HCT116 (cell line): ENCODE measurements at regions not wholly inside any gene's neighbourhood (a gene's known extent, or its start where the extent isn't known, plus 50 kb on each side); places are given as distances from the start of the nearest gene placed in this dataset.

Experiments
- ATAC-seq: fragments of 200-7000 bp; cut with Tn5 transposase; 2 replicates; pipeline ENCODE4 v1.9.1; 2020; ENCODE audit warnings: mild to moderate bottlenecking, moderate library complexity
- BruUV-seq: library from RNA; stranded (reverse); fragments of 400-500 nt; replicated peaks from 2 replicates; lab custom pipeline; 2021; lab: Mats Ljungman, UMichigan
- CTCF ChIA-PET: fragments of 300-600 bp; sonication (Branson Sonifier 250); formaldehyde crosslinking; loops from one replicate; lab custom pipeline; 2021; ENCODE audit warnings: antibody characterized with exemption; lab: Charles Lee
- POLR2A ChIA-PET: fragments of 300-600, 350-600 bp; sonication (Branson Sonifier 250); formaldehyde crosslinking; loops from one replicate; lab custom pipeline; 2021; ENCODE audit warnings: antibody characterized with exemption; lab: Charles Lee
- RAD21 ChIA-PET, 2 experiments: fragments of 300-600 bp; sonication (Branson Sonifier 250); formaldehyde crosslinking; loops; one replicate each; lab custom pipeline; 2023; ENCODE audit warnings: low total read pairs in 2 of 2; ENCODE audit not compliant: uncharacterized antibody in 2 of 2, unreplicated experiment in 2 of 2, low non-redundant PET in 1 of 2; lab: Charles Lee
- DNase-seq: peaks from one replicate; pipeline ENCODE4 v3.0.0-alpha.2; 2010; ENCODE audit warnings: low read depth, low spot score
- H2AFZ ChIP-seq: fragments of 200-600 bp; shearing (Covaris generic), sonication (generic); 2 replicates; pipeline ENCODE4 v1.6.1; 2017; ENCODE audit warnings: low read depth, mixed run types, mixed read lengths, antibody characterized with exemption, low read length; ENCODE audit not compliant: poor library complexity, severe bottlenecking
- H3K27ac ChIP-seq: 2 replicates; pipeline ENCODE4 v1.5.1; 2012; ENCODE audit warnings: low read depth, low read length
- H3K27me3 ChIP-seq: fragments of 200-600 bp; sonication (generic); 2 replicates; pipeline ENCODE4 v1.6.1; 2016; ENCODE audit warnings: mixed run types, low read length, mixed read lengths; ENCODE audit not compliant: insufficient read depth
- H3K36me3 ChIP-seq, 2 experiments: fragments of 200-500 bp in 1 of 2; fragments of 200-600 bp in 1 of 2; sonication (Bioruptor generic) in 1 of 2; sonication (generic) in 1 of 2; 2 replicates each; pipeline versions ENCODE4 v1.5.1 to v1.6.1; 2014 to 2016; ENCODE audit warnings: low read length in 2 of 2, inconsistent platforms in 1 of 2, mixed read lengths in 1 of 2, mixed run types in 1 of 2; ENCODE audit not compliant: insufficient read depth in 2 of 2, control insufficient read depth in 1 of 2
- H3K4me1 ChIP-seq, 2 experiments: fragments of 200-600 bp in 1 of 2; sonication (generic) in 1 of 2; 2 replicates each; pipeline versions ENCODE4 v1.5.1 to v1.6.1; 2012 to 2017; ENCODE audit warnings: low read length in 2 of 2, inconsistent platforms in 1 of 2, mild to moderate bottlenecking in 1 of 2, mixed read lengths in 1 of 2, mixed run types in 1 of 2, moderate library complexity in 1 of 2; ENCODE audit not compliant: insufficient read depth in 2 of 2, control insufficient read depth in 1 of 2
- H3K4me2 ChIP-seq: fragments of 200-600 bp; sonication (generic); 2 replicates; pipeline ENCODE4 v1.6.1; 2017; ENCODE audit warnings: mixed run types, low read length, mixed read lengths
- H3K4me3 ChIP-seq, 2 experiments: fragments of 200-600 bp in 1 of 2; sonication (generic) in 1 of 2; replicated peaks in 1 of 2; 2 replicates each; pipeline ENCODE4 v1.5.1; 2011 to 2016; ENCODE audit warnings: low read length in 2 of 2, control low read depth in 1 of 2, low read depth in 1 of 2, mild to moderate bottlenecking in 1 of 2, mixed read lengths in 1 of 2, mixed run types in 1 of 2
- H3K79me2 ChIP-seq: fragments of 200-600 bp; sonication (generic); 2 replicates; pipeline ENCODE4 v1.6.1; 2017; ENCODE audit warnings: mild to moderate bottlenecking, mixed run types, low read length, moderate library complexity, mixed read lengths; ENCODE audit not compliant: insufficient read depth
- H3K9ac ChIP-seq: fragments of 200-600 bp; sonication (generic); 2 replicates; pipeline ENCODE4 v1.6.1; 2016; ENCODE audit warnings: low read length, mixed read lengths
- H3K9me2 ChIP-seq: fragments of 200-600 bp; sonication (generic), shearing (Covaris generic); 2 replicates; pipeline ENCODE4 v1.6.1; 2017; ENCODE audit warnings: mixed run types, mild to moderate bottlenecking, moderate library complexity; ENCODE audit not compliant: insufficient read depth
- H3K9me3 ChIP-seq, 2 experiments: fragments of 200-500 bp in 1 of 2; fragments of 200-600 bp in 1 of 2; sonication (Bioruptor generic) in 1 of 2; sonication (generic) in 1 of 2; 2 replicates each; pipeline ENCODE4 v1.6.1; 2014 to 2017; ENCODE audit warnings: low read length in 2 of 2, mixed read lengths in 2 of 2, inconsistent platforms in 1 of 2, low read depth in 1 of 2, mild to moderate bottlenecking in 1 of 2, mixed run types in 1 of 2, moderate library complexity in 1 of 2; ENCODE audit not compliant: control insufficient read depth in 1 of 2, insufficient read depth in 1 of 2
- H4K20me1 ChIP-seq: fragments of 200-600 bp; sonication (generic), shearing (Covaris generic); 2 replicates; pipeline ENCODE4 v1.6.1; 2017; ENCODE audit warnings: mixed run types, mild to moderate bottlenecking, moderate library complexity; ENCODE audit not compliant: insufficient read depth
- CTCF ChIP-seq, 3 experiments: fragments of 200-600 bp in 1 of 3; sonication (generic) in 1 of 3; IDR thresholded peaks in 2 of 3; conservative IDR thresholded peaks in 1 of 3; 2 replicates each; pipeline ENCODE4 v1.5.1; 2012 to 2017; ENCODE audit warnings: low read depth in 2 of 3, low read length in 2 of 3, antibody characterized with exemption in 1 of 3, borderline replicate concordance in 1 of 3, control low read depth in 1 of 3, mild to moderate bottlenecking in 1 of 3, mixed read lengths in 1 of 3, mixed run types in 1 of 3, moderate library complexity in 1 of 3; ENCODE audit not compliant: insufficient read depth in 1 of 3
- EZH2 ChIP-seq: fragments of 200-600 bp; sonication (generic); IDR thresholded peaks from 2 replicates; pipeline ENCODE4 v1.6.1; 2017; ENCODE audit warnings: antibody characterized with exemption, mixed run types
- FOSL1 ChIP-seq: IDR thresholded peaks from 2 replicates; pipeline ENCODE4 v1.6.1; 2012; ENCODE audit warnings: low read depth
- POLR2A ChIP-seq: IDR thresholded peaks from 2 replicates; pipeline ENCODE4 v1.7.0; 2011; ENCODE audit warnings: borderline replicate concordance; ENCODE audit not compliant: insufficient read depth, insufficient read length; ENCODE audit errors: extremely low read depth
- POLR2AphosphoS5 ChIP-seq: IDR thresholded peaks from 2 replicates; pipeline ENCODE4 v1.6.1; 2011; ENCODE audit warnings: mild to moderate bottlenecking, low read depth, low read length, moderate library complexity
- SP1 ChIP-seq: IDR thresholded peaks from 2 replicates; pipeline ENCODE4 v1.6.1; 2012; ENCODE audit warnings: low read depth
- SRF ChIP-seq: IDR thresholded peaks from 2 replicates; pipeline ENCODE4 v1.6.1; 2012; ENCODE audit warnings: low read depth
- TCF7L2 ChIP-seq: IDR thresholded peaks from 2 replicates; pipeline ENCODE4 v1.7.0; 2011; ENCODE audit warnings: borderline replicate concordance, inconsistent platforms; ENCODE audit not compliant: insufficient read depth, insufficient read length; ENCODE audit errors: extremely low read depth
- ZFX ChIP-seq: fragments of 450-650 bp; IDR thresholded peaks from 2 replicates; pipeline ENCODE4 v1.6.1; 2017
- ZNF274 ChIP-seq: fragments of 200-500 bp; sonication (Bioruptor generic); IDR thresholded peaks from 2 replicates; pipeline ENCODE4 v1.6.1; 2014; ENCODE audit warnings: mild to moderate bottlenecking, low read depth, low read length, inconsistent platforms
- intact Hi-C: fragments of 100-400 bp; cut with micrococcal nuclease; formaldehyde crosslinking; loops from 2 replicates; pipeline ENCODE4 v1.10.0; 2022
- TF ChIP-seq, protein P1 (sequence below): IDR thresholded peaks from 2 replicates; pipeline ENCODE4 v1.6.1; 2012

GRCh38 chrX:45992402-45993123 is 552.7 kb downstream of the ZNF674 start:
- ATAC-seq (no peak), DNase-seq (no peak)
- ChIA-PET RAD21 (no interaction called here), CTCF (no interaction called here), POLR2A (no interaction called here)
- no TSS peak for BruUV-seq
- H3K4me1 ChIP-seq: no peaks in the 10 kb centered on the region
- no peak overlapping the region for H3K4me3 ChIP-seq
- no peak overlapping the region for H3K27ac ChIP-seq
- no peaks in the 10 kb centered on the region for H3K9me3 ChIP-seq
- no peak overlapping the region for H3K4me2 ChIP-seq
- H3K27me3 ChIP-seq: no peaks in the 10 kb centered on the region
- no peaks in the 10 kb centered on the region for H3K9me2 ChIP-seq
- no peaks in the 10 kb centered on the region for H3K79me2 ChIP-seq
- H2AFZ ChIP-seq: no peak overlapping the region
- intact Hi-C loops: no loop called here
- no peaks in the 10 kb centered on the region for H4K20me1 ChIP-seq
- H3K9ac ChIP-seq: no peak overlapping the region
- H3K36me3 ChIP-seq: no peaks in the 10 kb centered on the region
- TF ChIP-seq FOSL1 (no peak), POLR2AphosphoS5 (no peak), CTCF (IDR thresholded peaks at IDR 0.05 in 2 of 3, conservative IDR thresholded peaks at IDR 0.05 in 1 of 3; ENCODE audit: borderline replicate concordance in 1 of 3, insufficient read depth in 1 of 3, low read depth in 2 of 3, low read length in 2 of 3) (no peak), TCF7L2 (no peak), ZFX (no peak)

- Histone ChIP-seq H3K27me3 (no peaks in the 10 kb centered on the region), H3K4me2 (peak overlapping the region; percentile 19; the same call in 1 of the 2 replicates), H4K20me1 (no peaks in the 10 kb centered on the region), H2AFZ (peak overlapping the region; percentile 82), H3K4me1 (peaks cover 0 to 11% of the 10 kb centered on the region in 2 experiments; a peak in 2 of 4 replicates), H3K9me3 (no peaks in the 10 kb centered on the region), H3K9ac (no peak overlapping the region), H3K36me3 (no peaks in the 10 kb centered on the region), H3K9me2 (no peaks in the 10 kb centered on the region), H3K79me2 (no peaks in the 10 kb centered on the region), H3K27ac (no peak overlapping the region), H3K4me3 (no peak overlapping the region)
- ATAC-seq: peak; percentile 59; the same call in 1 of the 2 replicates
- ChIA-PET CTCF (no interaction called here), RAD21 (no interaction called here), POLR2A (no interaction called here)
- TF ChIP-seq EZH2: no peak
- TF ChIP-seq FOSL1: 0 out of 2 replicates have a peak, but pooled peaks have one; percentile 15
- TF ChIP-seq, protein P1, sequence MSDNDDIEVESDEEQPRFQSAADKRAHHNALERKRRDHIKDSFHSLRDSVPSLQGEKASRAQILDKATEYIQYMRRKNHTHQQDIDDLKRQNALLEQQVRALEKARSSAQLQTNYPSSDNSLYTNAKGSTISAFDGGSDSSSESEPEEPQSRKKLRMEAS: no peak
- no peak for TF ChIP-seq ZNF274
- no peak for TF ChIP-seq TCF7L2
- no peak for TF ChIP-seq POLR2A
- TF ChIP-seq SP1: no peak
- TF ChIP-seq SRF: no peak
- DNase-seq: no peak
- BruUV-seq: no TSS peak
- intact Hi-C loops: no loop called here
Observed at GRCh38 chrX:45986971-45987370, 558.2 kb downstream of the ZNF674 start.
